ENCODE measurements at regions not wholly inside any gene's neighbourhood (a gene's known extent, or its start where the extent isn't known, plus 50 kb on each side); places are given as distances from the start of the nearest gene placed in this dataset.

GRCh38 chr5:5540065-5540464, 117.6 kb downstream of the ICE1 start:
- no peak for TF ChIP-seq POLR2A (IDR thresholded peaks at IDR 0.05; ENCODE audit: low read depth)
- no peak for TF ChIP-seq CTCF (IDR thresholded peaks at IDR 0.05)
- no peak for TF ChIP-seq POLR2AphosphoS5 (IDR thresholded peaks at IDR 0.05)
- no peak for TF ChIP-seq EP300 (IDR thresholded peaks at IDR 0.05)
